GM18505 (cell line): ENCODE measurements at regions not wholly inside any gene's neighbourhood (a gene's known extent, or its start where the extent isn't known, plus 50 kb on each side); places are given as distances from the start of the nearest gene placed in this dataset.
"Not testable (repeated sequence)": the region's sequence is repeated elsewhere in the genome, so short reads cannot be mapped to it uniquely, and the experiment has no call there.

Experiments used
- ATAC-seq: cut with Tn5 transposase; IDR thresholded peaks from one replicate; pipeline ENCODE4 v1.9.1; 2021; ENCODE audit not compliant: unreplicated experiment
- POLR2A ChIP-seq: IDR thresholded peaks from 4 replicates; pipeline ENCODE4 v1.6.1; 2011; ENCODE audit warnings: borderline replicate concordance; ENCODE audit not compliant: insufficient read depth, insufficient read length; ENCODE audit errors: extremely low read depth

DNA sequence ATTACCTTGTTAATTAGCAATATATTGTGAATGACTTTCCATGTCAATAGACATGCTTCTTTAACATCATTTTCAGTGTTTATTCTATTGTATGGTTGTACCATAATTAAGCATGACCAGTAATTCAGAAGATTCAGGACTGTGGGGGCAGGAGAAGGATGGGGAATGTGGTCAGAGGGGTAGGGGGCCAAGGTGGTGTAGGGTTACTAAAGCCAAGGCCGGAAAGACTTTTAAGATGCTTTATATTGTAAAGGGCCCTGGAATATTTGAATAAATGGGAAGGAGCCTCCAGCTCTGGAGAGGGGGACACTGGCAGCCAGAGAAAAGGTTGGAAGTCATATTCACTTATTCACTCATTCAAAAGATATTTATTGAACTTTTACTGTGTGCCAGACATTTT lies 115.7 kb downstream of the FGF18 start:
- no peak for TF ChIP-seq POLR2A
- ATAC-seq, result no peak

GRCh38 chr5:171537070-171537849 lies 117.8 kb downstream of the FGF18 start:
- no peak for ATAC-seq
- TF ChIP-seq POLR2A, result no peak

DNA sequence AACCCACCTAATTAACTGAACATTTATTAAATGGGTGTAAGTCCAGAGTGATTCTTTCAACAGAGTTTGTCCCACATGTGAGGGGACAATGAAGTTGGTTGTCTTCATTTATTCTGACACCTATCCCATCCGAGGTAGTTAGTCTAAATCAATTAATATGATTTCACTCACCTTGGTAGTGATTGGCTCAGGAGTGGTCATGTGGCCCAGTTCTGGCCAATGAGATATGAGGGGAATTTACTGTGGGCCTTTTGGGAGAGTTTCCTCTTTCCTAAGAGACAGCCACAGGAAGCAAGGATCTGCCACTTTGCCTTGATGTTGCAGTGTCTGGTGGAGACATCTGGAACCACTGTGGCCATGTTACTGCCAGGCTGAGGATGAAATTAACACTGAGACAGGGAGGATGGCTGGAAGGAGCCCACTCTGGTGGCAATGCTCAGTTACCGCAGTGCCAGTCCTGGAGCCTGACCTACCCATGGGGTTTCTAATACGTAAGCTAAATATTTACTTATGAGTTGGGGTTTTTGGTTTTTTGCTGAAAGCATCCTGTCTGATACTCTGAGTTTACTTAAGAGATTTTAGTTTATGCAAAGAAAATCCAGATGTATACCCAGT lies 118.6 kb downstream of the FGF18 start:
- TF ChIP-seq POLR2A, result no peak
- no peak for ATAC-seq

GRCh38 chr5:171538681-171539080 lies 119.2 kb downstream of the FGF18 start:
- TF ChIP-seq POLR2A, result no peak
- no peak for ATAC-seq

- TF ChIP-seq POLR2A, result no peak
- no peak for ATAC-seq
Observed at GRCh38 chr5:171540865-171541264, 121.4 kb downstream of the FGF18 start.

- no peak for TF ChIP-seq POLR2A
- ATAC-seq, result no peak
Observed at GRCh38 chr5:171541341-171541776, 121.9 kb downstream of the FGF18 start.

- TF ChIP-seq POLR2A, result no peak
- ATAC-seq, result no peak
Observed at GRCh38 chr5:171542525-171543140, 123.2 kb downstream of the FGF18 start.

GRCh38 chr5:171543148-171543815 lies 123.8 kb downstream of the FGF18 start:
- no peak for ATAC-seq
- no peak for TF ChIP-seq POLR2A

DNA sequence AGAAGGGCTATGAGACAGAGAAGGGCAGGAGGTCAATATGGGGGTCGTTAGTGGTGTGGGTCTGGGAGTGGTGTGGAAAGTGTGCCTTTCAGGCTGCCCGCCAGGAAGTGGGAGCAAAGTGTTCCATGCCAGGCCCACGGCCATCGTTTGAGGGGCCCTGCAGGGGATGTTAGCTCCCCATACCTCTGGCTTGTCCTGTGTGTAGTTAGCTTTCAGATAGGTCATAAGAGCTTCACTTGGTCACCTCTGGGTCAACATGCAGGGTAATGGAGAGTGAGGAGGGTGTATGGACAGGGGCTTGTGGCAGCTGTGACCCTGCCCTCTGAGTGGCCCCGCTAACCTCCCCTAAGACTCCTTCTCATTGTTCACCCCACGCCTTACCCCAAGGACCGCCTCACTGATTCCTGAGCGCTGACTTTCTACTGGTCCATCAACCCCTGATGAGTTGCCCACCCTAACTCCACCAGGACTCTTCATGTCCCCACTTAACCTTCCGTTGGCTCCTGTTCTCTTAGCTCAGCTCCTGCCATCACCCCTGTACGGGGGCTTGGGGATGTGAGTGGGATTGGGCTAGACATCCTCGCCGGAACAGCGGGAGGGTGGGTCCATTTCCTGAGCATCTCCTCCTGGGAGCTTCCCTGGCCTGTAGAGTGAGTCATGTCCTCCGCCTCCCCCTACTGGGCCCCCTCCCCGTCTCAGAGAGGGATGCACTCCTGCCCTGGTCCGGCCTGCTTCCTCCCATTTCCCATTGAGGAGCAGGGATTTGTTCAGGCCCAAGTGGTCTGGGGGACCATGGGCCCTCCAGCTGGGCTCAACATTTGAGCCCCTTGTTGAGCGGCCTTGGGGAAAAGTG lies 125.7 kb downstream of the FGF18 start:
- TF ChIP-seq POLR2A, result no peak
- ATAC-seq, result no peak

GRCh38 chr5:171549274-171549673 lies 129.8 kb downstream of the FGF18 start:
- no peak for TF ChIP-seq POLR2A
- ATAC-seq, result no peak

GRCh38 chr5:171553817-171554216 lies 134.4 kb downstream of the FGF18 start:
- ATAC-seq, result not testable (repeated sequence)

DNA sequence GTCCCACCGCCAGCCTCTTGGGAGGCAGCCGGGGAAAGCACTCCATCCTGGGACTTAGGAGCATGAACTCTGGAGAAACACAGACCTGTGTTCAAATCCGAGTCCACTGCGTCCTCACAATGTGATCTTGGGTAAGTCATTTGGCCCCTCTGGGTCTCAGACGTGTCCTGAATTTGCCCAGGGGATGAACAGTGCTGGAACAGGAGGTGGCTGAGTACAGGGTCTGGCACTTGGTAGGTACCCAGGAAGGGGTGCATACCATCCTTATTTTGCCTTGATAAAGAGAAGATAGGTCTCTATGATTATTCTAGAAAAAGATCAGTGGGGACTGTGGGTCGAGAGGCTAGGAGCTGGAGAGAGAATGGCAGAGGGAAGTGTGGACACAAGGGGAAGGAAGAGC lies 135.7 kb downstream of the FGF18 start:
- ATAC-seq, result no peak
- no peak for TF ChIP-seq POLR2A

DNA sequence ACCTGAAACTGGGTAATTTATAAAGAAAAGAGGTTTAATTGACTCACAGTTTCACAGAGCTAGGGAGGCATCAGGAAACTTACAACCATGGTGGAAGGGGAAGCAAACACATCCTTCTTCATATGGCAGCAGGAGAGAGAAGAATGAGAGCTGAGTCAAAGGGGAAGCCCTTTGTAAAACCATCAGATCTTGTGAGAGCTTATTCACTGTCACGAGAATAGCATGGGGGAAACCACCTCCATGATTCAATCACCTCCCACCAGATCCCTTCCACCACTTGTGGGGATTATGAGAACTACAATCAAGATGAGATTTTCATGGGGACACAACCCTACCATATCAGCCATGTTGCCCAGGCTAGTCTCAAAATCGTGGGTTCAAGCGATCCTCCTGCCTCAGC lies 143.4 kb downstream of the FGF18 start:
- no peak for ATAC-seq
- TF ChIP-seq POLR2A, result no peak
